ENCODE measurements at regions not wholly inside any gene's neighbourhood (a gene's known extent, or its start where the extent isn't known, plus 50 kb on each side); places are given as distances from the start of the nearest gene placed in this dataset.

GRCh38 chr9:85359161-85359560, 382.6 kb downstream of the AGTPBP1 start:
- DNase-seq (ENCODE audit: low spot score in 2 of 2) = no peak
- Histone ChIP-seq H3K4me1 (no peaks in the 10 kb centered on the region), H3K4me3 (no peak overlapping the region), H3K27ac (no peak overlapping the region), H3K36me3 (no peaks in the 10 kb centered on the region), H3K27me3 (no peaks in the 10 kb centered on the region), H3K9me3 (peaks cover 0 to 8% of the 10 kb centered on the region in 2 donors)
- TF ChIP-seq CTCF (IDR thresholded peaks at IDR 0.05) = no peak
- TF ChIP-seq POLR2AphosphoS5 (IDR thresholded peaks at IDR 0.05) = no peak
- TF ChIP-seq POLR2A (IDR thresholded peaks at IDR 0.05) = no peak
- intact Hi-C loops (cut with DNase I; ENCODE audit: low total_unique reads) = no loop called here

- no peak for TF ChIP-seq CTCF (IDR thresholded peaks at IDR 0.05)
- TF ChIP-seq POLR2A (IDR thresholded peaks at IDR 0.05) = no peak
- Histone ChIP-seq H3K27ac (no peak overlapping the region), H3K4me1 (no peaks in the 10 kb centered on the region), H3K36me3 (no peaks in the 10 kb centered on the region), H3K4me3 (no peak overlapping the region), H3K27me3 (no peaks in the 10 kb centered on the region), H3K9me3 (no peaks in the 10 kb centered on the region)
- intact Hi-C loops (cut with DNase I; ENCODE audit: low total_unique reads) = no loop called here
- DNase-seq (ENCODE audit: low spot score in 2 of 2) = no peak
Measured at GRCh38 chr9:85349046-85349445, 392.7 kb downstream of the AGTPBP1 start.

- intact Hi-C loops (cut with DNase I; ENCODE audit: low total_unique reads) = no loop called here
- H3K36me3 ChIP-seq = no peaks in the 10 kb centered on the region
- no peaks in the 10 kb centered on the region for H3K4me1 ChIP-seq
- H3K27ac ChIP-seq = no peak overlapping the region
- H3K9me3 ChIP-seq = no peaks in the 10 kb centered on the region
- no peak for TF ChIP-seq POLR2A (IDR thresholded peaks at IDR 0.05)
- TF ChIP-seq CTCF (IDR thresholded peaks at IDR 0.05) = no peak
- no peak for TF ChIP-seq POLR2AphosphoS5 (IDR thresholded peaks at IDR 0.05)
- DNase-seq (ENCODE audit: low spot score in 2 of 2) = no peak
- no peaks in the 10 kb centered on the region for H3K27me3 ChIP-seq
- H3K4me3 ChIP-seq = no peak overlapping the region
Measured at GRCh38 chr9:85347541-85347940, 394.2 kb downstream of the AGTPBP1 start.

GRCh38 chr9:85344901-85345300, 396.9 kb downstream of the AGTPBP1 start:
- intact Hi-C loops (cut with DNase I; ENCODE audit: low total_unique reads) = no loop called here
- H3K4me3 ChIP-seq = no peak overlapping the region
- H3K27me3 ChIP-seq = no peaks in the 10 kb centered on the region
- no peaks in the 10 kb centered on the region for H3K4me1 ChIP-seq
- H3K9me3 ChIP-seq = no peaks in the 10 kb centered on the region
- DNase-seq (ENCODE audit: low spot score in 2 of 2) = no peak
- no peak for TF ChIP-seq POLR2A (IDR thresholded peaks at IDR 0.05)
- TF ChIP-seq POLR2AphosphoS5 (IDR thresholded peaks at IDR 0.05) = no peak
- no peak for TF ChIP-seq CTCF (IDR thresholded peaks at IDR 0.05)
- H3K27ac ChIP-seq = no peak overlapping the region
- no peaks in the 10 kb centered on the region for H3K36me3 ChIP-seq

- Histone ChIP-seq H3K27ac (no peak overlapping the region), H3K9me3 (no peaks in the 10 kb centered on the region), H3K4me1 (no peaks in the 10 kb centered on the region), H3K4me3 (no peak overlapping the region), H3K36me3 (no peaks in the 10 kb centered on the region), H3K27me3 (no peaks in the 10 kb centered on the region)
- intact Hi-C loops (cut with DNase I; ENCODE audit: low total_unique reads) = loop anchor here (5.0 kb wide), 1 partner anchor 1037 kb away; no protein-coding TSS in a partner anchor
- TF ChIP-seq POLR2A (IDR thresholded peaks at IDR 0.05) (no peak), CTCF (IDR thresholded peaks at IDR 0.05) (no peak), POLR2AphosphoS5 (IDR thresholded peaks at IDR 0.05) (no peak)
- no peak for DNase-seq (ENCODE audit: low spot score in 2 of 2)
Measured at GRCh38 chr9:85339338-85339737, 402.4 kb downstream of the AGTPBP1 start.

All from breast epithelium (tissue), 4 donors.